Sigmoid colon (tissue), 4 donors: ENCODE measurements at regions not wholly inside any gene's neighbourhood (a gene's known extent, or its start where the extent isn't known, plus 50 kb on each side); places are given as distances from the start of the nearest gene placed in this dataset.

ENCODE experiments used
- POLR2A ChIP-seq, 2 donors: fragments of 450-650 bp; IDR thresholded peaks; one replicate each; pipeline ENCODE4 v1.6.1; 2016; ENCODE audit warnings: antibody characterized with exemption in 2 of 2, mild to moderate bottlenecking in 2 of 2, moderate library complexity in 2 of 2
- POLR2AphosphoS5 ChIP-seq, 4 donors: sonication (generic); formaldehyde crosslinking; IDR thresholded peaks; one replicate each; pipeline ENCODE4 v1.6.1; 2017; ENCODE audit warnings: antibody characterized with exemption in 4 of 4

- TF ChIP-seq POLR2AphosphoS5 (IDR thresholded peaks at IDR 0.05): no peak
- no peak for TF ChIP-seq POLR2A (IDR thresholded peaks at IDR 0.05)
These were observed 136.1 kb downstream of the C4orf33 start for GRCh38 chr4:129231945-129232588.
